Astrocyte (in vitro differentiated cells and primary cell): ENCODE measurements at regions not wholly inside any gene's neighbourhood (a gene's known extent, or its start where the extent isn't known, plus 50 kb on each side); places are given as distances from the start of the nearest gene placed in this dataset.

Experiments
- DNase-seq: peaks from one replicate; pipeline ENCODE4 v3.0.0-alpha.2; 2010; ENCODE audit warnings: low read depth
- FAIRE-seq: peaks from 2 replicates; lab custom pipeline; 2011; peaks lifted over from hg19 to GRCh38; lab: Jason Lieb, UNC
- H2AFZ ChIP-seq: 2 replicates; pipeline ENCODE4 v1.6.0; 2012; ENCODE audit warnings: low read depth, low read length, inconsistent platforms
- H3K27ac ChIP-seq: 2 replicates; pipeline ENCODE4 v1.5.1; 2011; ENCODE audit warnings: low read depth, low read length, inconsistent platforms
- H3K27me3 ChIP-seq: 2 replicates; pipeline ENCODE4 v1.6.0; 2011; ENCODE audit warnings: low read length, inconsistent platforms; ENCODE audit not compliant: insufficient read depth
- H3K36me3 ChIP-seq: 2 replicates; pipeline ENCODE4 v1.5.1; 2011; ENCODE audit warnings: low read length, inconsistent platforms; ENCODE audit not compliant: insufficient read depth
- H3K4me1 ChIP-seq: 2 replicates; pipeline ENCODE4 v1.5.1; 2011; ENCODE audit warnings: low read length, inconsistent platforms; ENCODE audit not compliant: insufficient read depth
- H3K4me2 ChIP-seq: 2 replicates; pipeline ENCODE4 v1.6.0; 2012; ENCODE audit warnings: low read length, inconsistent platforms
- H3K4me3 ChIP-seq: 2 replicates; pipeline ENCODE4 v1.5.1; 2011; ENCODE audit warnings: low read depth, mild to moderate bottlenecking, low read length, inconsistent platforms; ENCODE audit not compliant: insufficient read depth
- H3K79me2 ChIP-seq: 2 replicates; pipeline ENCODE4 v1.6.0; 2012; ENCODE audit warnings: mild to moderate bottlenecking, low read length, inconsistent platforms; ENCODE audit not compliant: insufficient read depth
- H3K9ac ChIP-seq: 2 replicates; pipeline ENCODE4 v1.6.0; 2012; ENCODE audit warnings: mild to moderate bottlenecking, low read length, inconsistent platforms
- H3K9me3 ChIP-seq: 2 replicates; pipeline ENCODE4 v1.5.1; 2012; ENCODE audit warnings: low read depth, mild to moderate bottlenecking, low read length, inconsistent platforms; ENCODE audit not compliant: insufficient read depth
- H4K20me1 ChIP-seq: 2 replicates; pipeline ENCODE4 v1.6.0; 2012; ENCODE audit warnings: low read length, inconsistent platforms; ENCODE audit not compliant: insufficient read depth
- H3K27ac Mint-ChIP-seq: one replicate; pipeline ENCODE4 v1.8.0; 2021; ENCODE audit warnings: mild to moderate bottlenecking, mixed read lengths; ENCODE audit not compliant: unreplicated experiment
- H3K27me3 Mint-ChIP-seq: one replicate; pipeline ENCODE4 v1.8.0; 2021; ENCODE audit warnings: low read depth, mixed read lengths; ENCODE audit not compliant: unreplicated experiment
- H3K36me3 Mint-ChIP-seq: one replicate; pipeline ENCODE4 v1.8.0; 2021; ENCODE audit warnings: low read depth, mixed read lengths; ENCODE audit not compliant: unreplicated experiment
- H3K4me1 Mint-ChIP-seq: one replicate; pipeline ENCODE4 v1.8.0; 2021; ENCODE audit warnings: low read depth, mixed read lengths; ENCODE audit not compliant: unreplicated experiment
- H3K4me3 Mint-ChIP-seq: one replicate; pipeline ENCODE4 v1.8.0; 2021; ENCODE audit warnings: mild to moderate bottlenecking, moderate library complexity, mixed read lengths; ENCODE audit not compliant: unreplicated experiment
- H3K9me3 Mint-ChIP-seq: one replicate; pipeline ENCODE4 v1.8.0; 2021; ENCODE audit warnings: mild to moderate bottlenecking, mixed read lengths; ENCODE audit not compliant: unreplicated experiment
- CTCF ChIP-seq: IDR thresholded peaks from 2 replicates; pipeline ENCODE4 v1.5.1; 2011; ENCODE audit warnings: low read depth, mild to moderate bottlenecking, inconsistent platforms, low read length, moderate library complexity; ENCODE audit not compliant: insufficient read depth
- EZH2 ChIP-seq: IDR thresholded peaks from 2 replicates; pipeline ENCODE4 v1.6.1; 2012; ENCODE audit warnings: mild to moderate bottlenecking, low read length, inconsistent platforms; ENCODE audit not compliant: insufficient read depth

- H3K4me3 Mint-ChIP-seq = no peak overlapping the region
- TF ChIP-seq CTCF (no peak), EZH2 (no peak)
Measured at GRCh38 chr4:35939751-35940150, 304.6 kb downstream of the ARAP2 start.

GRCh38 chr4:35942092-35942491, 302.2 kb downstream of the ARAP2 start:
- no peak for TF ChIP-seq CTCF
- no peak for TF ChIP-seq EZH2
- no peak overlapping the region for H3K27ac Mint-ChIP-seq
- no peaks in the 10 kb centered on the region for H3K9me3 Mint-ChIP-seq
- Histone ChIP-seq H3K27me3 (no peaks in the 10 kb centered on the region), H3K9me3 (no peaks in the 10 kb centered on the region), H3K27ac (no peak overlapping the region), H3K4me1 (no peaks in the 10 kb centered on the region), H3K4me2 (no peak overlapping the region), H3K79me2 (no peaks in the 10 kb centered on the region), H2AFZ (no peak overlapping the region), H3K4me3 (no peak overlapping the region), H3K36me3 (no peaks in the 10 kb centered on the region), H4K20me1 (no peaks in the 10 kb centered on the region), H3K9ac (no peak overlapping the region)
- H3K4me1 Mint-ChIP-seq = no peaks in the 10 kb centered on the region
- H3K36me3 Mint-ChIP-seq = no peaks in the 10 kb centered on the region
- H3K4me3 Mint-ChIP-seq = no peak overlapping the region
- DNase-seq = no peak
- no peaks in the 10 kb centered on the region for H3K27me3 Mint-ChIP-seq
- FAIRE-seq = no peak

More at GRCh38 chr4:35939751-35940150, 304.6 kb downstream of the ARAP2 start:
- H4K20me1 ChIP-seq = no peaks in the 10 kb centered on the region
- no peak overlapping the region for H3K27ac ChIP-seq
- H3K9ac ChIP-seq = no peak overlapping the region
- FAIRE-seq (no peak), DNase-seq (no peak)
- H3K4me1 ChIP-seq = no peaks in the 10 kb centered on the region
- no peaks in the 10 kb centered on the region for H3K27me3 ChIP-seq
- no peaks in the 10 kb centered on the region for H3K79me2 ChIP-seq
- no peak overlapping the region for H3K4me2 ChIP-seq
- H3K9me3 ChIP-seq = no peaks in the 10 kb centered on the region
- H3K36me3 ChIP-seq = no peaks in the 10 kb centered on the region
- no peaks in the 10 kb centered on the region for H3K27me3 Mint-ChIP-seq
- no peaks in the 10 kb centered on the region for H3K9me3 Mint-ChIP-seq
- H3K4me1 Mint-ChIP-seq = no peaks in the 10 kb centered on the region
- no peak overlapping the region for H2AFZ ChIP-seq
- H3K36me3 Mint-ChIP-seq = no peaks in the 10 kb centered on the region
- no peak overlapping the region for H3K4me3 ChIP-seq
- no peak overlapping the region for H3K27ac Mint-ChIP-seq

DNA sequence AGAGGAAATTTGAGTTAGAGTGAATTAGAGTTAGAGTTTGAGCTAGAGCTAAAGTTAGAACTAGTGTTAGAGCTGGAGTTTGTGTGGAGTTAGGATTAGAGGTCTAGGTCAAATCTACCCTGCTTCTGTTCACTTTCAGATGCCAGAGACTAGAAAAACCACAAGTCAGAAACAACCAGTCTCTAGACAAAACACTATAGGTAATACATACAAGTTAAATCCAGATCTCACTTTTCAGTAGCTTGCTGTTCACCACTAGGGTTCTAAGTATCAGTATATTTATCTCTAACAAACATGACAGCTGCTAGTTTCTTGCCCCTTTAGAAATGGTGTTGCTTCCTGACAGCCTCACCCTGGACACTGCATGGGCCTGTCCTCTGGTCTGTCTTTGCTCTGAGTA, 300.7 kb downstream of the ARAP2 start:
- TF ChIP-seq CTCF = no peak
- TF ChIP-seq EZH2 = no peak
- no peak overlapping the region for H3K27ac Mint-ChIP-seq
- H3K36me3 Mint-ChIP-seq = no peaks in the 10 kb centered on the region
- no peaks in the 10 kb centered on the region for H4K20me1 ChIP-seq
- no peak overlapping the region for H3K27ac ChIP-seq
- no peaks in the 10 kb centered on the region for H3K9me3 ChIP-seq
- H3K4me1 Mint-ChIP-seq = no peaks in the 10 kb centered on the region
- DNase-seq = no peak
- H3K9me3 Mint-ChIP-seq = no peaks in the 10 kb centered on the region
- H3K4me1 ChIP-seq = no peaks in the 10 kb centered on the region
- no peak overlapping the region for H3K9ac ChIP-seq
- H3K27me3 Mint-ChIP-seq = no peaks in the 10 kb centered on the region
- no peaks in the 10 kb centered on the region for H3K36me3 ChIP-seq
- no peaks in the 10 kb centered on the region for H3K79me2 ChIP-seq
- H3K4me3 ChIP-seq = no peak overlapping the region
- H2AFZ ChIP-seq = no peak overlapping the region
- no peak overlapping the region for H3K4me2 ChIP-seq
- H3K4me3 Mint-ChIP-seq = no peak overlapping the region
- FAIRE-seq = no peak
- no peaks in the 10 kb centered on the region for H3K27me3 ChIP-seq
